ENCODE measurements at regions not wholly inside any gene's neighbourhood (a gene's known extent, or its start where the extent isn't known, plus 50 kb on each side); places are given as distances from the start of the nearest gene placed in this dataset.

GRCh38 chr20:63082308-63082938 lies 75.7 kb upstream of the BHLHE23 start (continued):
- TF ChIP-seq REST (IDR thresholded peaks at IDR 0.05; ENCODE audit: borderline replicate concordance in 1 of 2, low read depth in 1 of 2, low read length in 2 of 2) (peak; percentile 93 to 98), ZNF230 (CRISPR knock-in tag; IDR thresholded peaks at IDR 0.05) (peak; percentile 83; the same call in 1 of the 2 replicates), ZNF12 (CRISPR knock-in tag; IDR thresholded peaks at IDR 0.05) (peak; percentile 90), NR2F6 (IDR thresholded peaks at IDR 0.05) (no peak), NR2F6 (CRISPR knock-in tag; IDR thresholded peaks at IDR 0.05) (peak; percentile 60; the same call in 1 of the 2 replicates), KAT8 (CRISPR knock-in tag; IDR thresholded peaks at IDR 0.05) (peak; percentile 42; the same call in 1 of the 2 replicates), ZNF317 (CRISPR knock-in tag; IDR thresholded peaks at IDR 0.05) (peak; percentile 78), ETS1 (CRISPR knock-in tag; IDR thresholded peaks at IDR 0.05) (peak; percentile 96), IKZF5 (CRISPR knock-in tag; IDR thresholded peaks at IDR 0.05) (peak; percentile 90), ZNF331 (CRISPR knock-in tag; IDR thresholded peaks at IDR 0.05) (peak; percentile 95), ZBTB40 (IDR thresholded peaks at IDR 0.05) (no peak), ZBTB40 (CRISPR knock-in tag; IDR thresholded peaks at IDR 0.05) (peak; percentile 56), PHF8 (CRISPR knock-in tag; IDR thresholded peaks at IDR 0.05) (0 out of 2 replicates have a peak, but pooled peaks have one; percentile 35), TSC22D2 (CRISPR knock-in tag; IDR thresholded peaks at IDR 0.05; ENCODE audit: borderline replicate concordance) (peak; percentile 97), ZNF343 (CRISPR knock-in tag; IDR thresholded peaks at IDR 0.05) (peak; percentile 89), FOXK1 (CRISPR knock-in tag; IDR thresholded peaks at IDR 0.05; ENCODE audit: borderline replicate concordance, low read depth) (peak; percentile 77; the same call in 1 of the 2 replicates)

All from HepG2 (cell line).